ENCODE measurements at regions not wholly inside any gene's neighbourhood (a gene's known extent, or its start where the extent isn't known, plus 50 kb on each side); places are given as distances from the start of the nearest gene placed in this dataset.
A peak's percentile ranks its signal among the peaks of the same experiment; 100 is the strongest.
"Not testable (repeated sequence)": the region's sequence is repeated elsewhere in the genome, so short reads cannot be mapped to it uniquely, and the experiment has no call there.

DNA sequence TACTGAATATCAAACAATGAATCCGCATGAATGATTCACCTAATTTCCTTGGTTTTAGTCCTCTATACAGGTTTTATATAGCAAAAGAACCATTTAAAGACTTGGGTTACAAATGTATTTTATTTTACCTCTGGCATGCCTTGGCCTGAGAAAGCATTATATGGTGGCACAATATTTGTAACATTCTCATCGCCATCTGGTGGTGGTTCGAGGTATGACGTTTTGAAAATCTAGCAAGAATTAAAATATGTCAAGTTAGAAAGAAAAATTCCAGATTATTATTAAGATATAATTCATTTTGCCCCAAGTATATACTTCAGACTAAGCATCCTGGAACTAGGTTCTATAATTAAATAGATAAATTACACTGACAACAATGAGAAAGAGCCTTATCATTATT is 445.9 kb downstream of the ZNF33B start:
- not testable (repeated sequence) for H3K36me3 Mint-ChIP-seq (ENCODE audit: low read depth)

GRCh38 chr10:42187501-42188195 is 450.7 kb downstream of the ZNF33B start:
- peaks cover 57% of the 10 kb centered on the region for H3K9me3 Mint-ChIP-seq

More for the DNA sequence above, 445.9 kb downstream of the ZNF33B start:
- not testable (repeated sequence) for H3K36me3 ChIP-seq (ENCODE audit: control insufficient read depth, insufficient read depth, low read length); H3K4me1 Mint-ChIP-seq; DNase-seq; H3K4me1 ChIP-seq (ENCODE audit: control insufficient read depth, insufficient read depth, low read length); H3K4me3 Mint-ChIP-seq; H3K27me3 Mint-ChIP-seq (ENCODE audit: insufficient read depth); H3K4me3 ChIP-seq (ENCODE audit: low read length); H3K27ac ChIP-seq (ENCODE audit: low read depth, low read length); H3K27me3 ChIP-seq (ENCODE audit: control insufficient read depth, insufficient read depth, low read length, poor library complexity, severe bottlenecking); H3K27ac Mint-ChIP-seq; H3K9ac ChIP-seq (ENCODE audit: extremely low read depth, low read length, poor library complexity, severe bottlenecking)
- WGBS, 2 experiments (ENCODE audit: insufficient coverage in 1 of 2, insufficient read length in 1 of 2), result 0% methylated on average over 3 of the region's 4 CpGs; no CpG with 5 or more reads in 1 of the 2 experiments
- H3K9me3 Mint-ChIP-seq, result peaks cover 63% of the 10 kb centered on the region
- TF ChIP-seq CTCF (conservative IDR thresholded peaks at IDR 0.05), result peak; percentile 68
- peaks cover 14% of the 10 kb centered on the region for H3K9me3 ChIP-seq (ENCODE audit: control insufficient read depth, low read length)

GRCh38 chr10:42177793-42178689 is 460.3 kb downstream of the ZNF33B start:
- H3K4me3 ChIP-seq (ENCODE audit: low read length); H3K4me3 Mint-ChIP-seq; H3K9ac ChIP-seq (ENCODE audit: extremely low read depth, low read length, poor library complexity, severe bottlenecking); H3K4me1 Mint-ChIP-seq; H3K27me3 ChIP-seq (ENCODE audit: control insufficient read depth, insufficient read depth, low read length, poor library complexity, severe bottlenecking); H3K36me3 ChIP-seq (ENCODE audit: control insufficient read depth, insufficient read depth, low read length); H3K27me3 Mint-ChIP-seq (ENCODE audit: insufficient read depth); H3K27ac Mint-ChIP-seq; H3K4me1 ChIP-seq (ENCODE audit: control insufficient read depth, insufficient read depth, low read length); DNase-seq; H3K36me3 Mint-ChIP-seq (ENCODE audit: low read depth); H3K27ac ChIP-seq (ENCODE audit: low read depth, low read length): not testable (repeated sequence)
- 93% methylated on average over 15 of the region's 30 CpGs; no CpG with 5 or more reads in 1 of the 2 experiments for WGBS, 2 experiments (ENCODE audit: insufficient coverage in 1 of 2, insufficient read length in 1 of 2)
- peak; percentile 37 for TF ChIP-seq CTCF (conservative IDR thresholded peaks at IDR 0.05)
- H3K9me3 ChIP-seq (ENCODE audit: control insufficient read depth, low read length), result peaks cover 18% of the 10 kb centered on the region
- peaks cover 76% of the 10 kb centered on the region for H3K9me3 Mint-ChIP-seq

More at GRCh38 chr10:42187501-42188195, 450.7 kb downstream of the ZNF33B start:
- H3K36me3 Mint-ChIP-seq (ENCODE audit: low read depth); H3K4me1 Mint-ChIP-seq; H3K4me1 ChIP-seq (ENCODE audit: control insufficient read depth, insufficient read depth, low read length); H3K9ac ChIP-seq (ENCODE audit: extremely low read depth, low read length, poor library complexity, severe bottlenecking); H3K27ac Mint-ChIP-seq; H3K36me3 ChIP-seq (ENCODE audit: control insufficient read depth, insufficient read depth, low read length); DNase-seq; H3K27ac ChIP-seq (ENCODE audit: low read depth, low read length); H3K9me3 ChIP-seq (ENCODE audit: control insufficient read depth, low read length); H3K4me3 ChIP-seq (ENCODE audit: low read length); H3K27me3 Mint-ChIP-seq (ENCODE audit: insufficient read depth); H3K27me3 ChIP-seq (ENCODE audit: control insufficient read depth, insufficient read depth, low read length, poor library complexity, severe bottlenecking); H3K4me3 Mint-ChIP-seq: not testable (repeated sequence)
- WGBS, 2 experiments (ENCODE audit: insufficient coverage in 1 of 2, insufficient read length in 1 of 2), result 81 to 89% methylated on average over 3 to 6 of the region's 6 CpGs
